Lower leg skin (tissue), 3 donors: ENCODE measurements at regions not wholly inside any gene's neighbourhood (a gene's known extent, or its start where the extent isn't known, plus 50 kb on each side); places are given as distances from the start of the nearest gene placed in this dataset.

Experiments used
- CTCF ChIP-seq, 3 donors: fragments of 450-650 bp; IDR thresholded peaks; one replicate each; pipeline ENCODE4 v1.5.1; 2016; ENCODE audit warnings: antibody characterized with exemption in 3 of 3, mild to moderate bottlenecking in 3 of 3, moderate library complexity in 2 of 3
- POLR2A ChIP-seq, 2 donors: fragments of 450-650 bp; IDR thresholded peaks; one replicate each; pipeline ENCODE4 v1.6.1; 2016 to 2017; ENCODE audit warnings: antibody characterized with exemption in 2 of 2, mild to moderate bottlenecking in 1 of 2, moderate library complexity in 1 of 2

GRCh38 chr1:69315416-69315815 lies 252.3 kb upstream of the LRRC7 start:
- TF ChIP-seq CTCF (IDR thresholded peaks at IDR 0.05), result no peak
- no peak for TF ChIP-seq POLR2A (IDR thresholded peaks at IDR 0.05)
